ENCODE measurements at regions not wholly inside any gene's neighbourhood (a gene's known extent, or its start where the extent isn't known, plus 50 kb on each side); places are given as distances from the start of the nearest gene placed in this dataset.

- TF ChIP-seq CTCF (conservative IDR thresholded peaks at IDR 0.05; ENCODE audit: low read length) (no peak), EZH2phosphoT487 (IDR thresholded peaks at IDR 0.05; ENCODE audit: borderline replicate concordance) (no peak)
Measured at GRCh38 chr2:81299841-81300240, 995.3 kb upstream of the LRRTM1 start.

Data from Loucy (cell line).